MM.1S (cell line): ENCODE measurements at regions not wholly inside any gene's neighbourhood (a gene's known extent, or its start where the extent isn't known, plus 50 kb on each side); places are given as distances from the start of the nearest gene placed in this dataset.

Source experiments
- DNase-seq: peaks from one replicate; pipeline ENCODE4 v3.0.0-alpha.2; 2015
- H2AFZ ChIP-seq: fragments of 300-600 bp; sonication (generic); 2 replicates; pipeline ENCODE4 v1.6.0; 2016; ENCODE audit warnings: antibody characterized with exemption, low read length
- H3F3A ChIP-seq: fragments of 300-600 bp; sonication (generic); 2 replicates; pipeline ENCODE4 v1.6.1; 2016; ENCODE audit warnings: mild to moderate bottlenecking, antibody characterized with exemption, low read length, moderate library complexity, mixed read lengths; ENCODE audit not compliant: insufficient read depth
- H3K27ac ChIP-seq: fragments of 300-600 bp; sonication (generic); 2 replicates; pipeline ENCODE4 v1.5.1; 2016; ENCODE audit warnings: mild to moderate bottlenecking, low read length
- H3K27me3 ChIP-seq: fragments of 300-600 bp; sonication (generic); replicated peaks from 2 replicates; pipeline ENCODE4 v1.6.0; 2016; ENCODE audit warnings: low read length; ENCODE audit not compliant: insufficient read depth
- H3K36me3 ChIP-seq: fragments of 300-600 bp; sonication (generic); replicated peaks from 2 replicates; pipeline ENCODE4 v1.6.1; 2016; ENCODE audit warnings: mild to moderate bottlenecking, low read length, mixed read lengths; ENCODE audit not compliant: insufficient read depth
- H3K4me1 ChIP-seq: fragments of 300-600 bp; sonication (generic); 2 replicates; pipeline ENCODE4 v1.6.1; 2016; ENCODE audit warnings: low read length, mixed read lengths
- H3K4me2 ChIP-seq: fragments of 300-600 bp; sonication (generic); 2 replicates; pipeline ENCODE4 v1.6.0; 2016; ENCODE audit warnings: low read depth, low read length
- H3K4me3 ChIP-seq: fragments of 300-600 bp; sonication (generic); 2 replicates; pipeline ENCODE4 v1.5.1; 2016; ENCODE audit warnings: low read length, mixed read lengths
- H3K79me2 ChIP-seq: fragments of 300-600 bp; sonication (generic); 2 replicates; pipeline ENCODE4 v1.6.1; 2016; ENCODE audit warnings: mixed run types, low read length, mixed read lengths
- H3K9ac ChIP-seq: fragments of 300-600 bp; sonication (generic); 2 replicates; pipeline ENCODE4 v1.6.1; 2016; ENCODE audit warnings: low read length, mixed read lengths
- H3K9me2 ChIP-seq: fragments of 300-600 bp; sonication (generic); replicated peaks from 2 replicates; pipeline ENCODE4 v1.6.1; 2016; ENCODE audit warnings: mild to moderate bottlenecking, low read length, mixed read lengths; ENCODE audit not compliant: insufficient read depth
- H3K9me3 ChIP-seq: fragments of 300-600 bp; sonication (generic); replicated peaks from 2 replicates; pipeline ENCODE4 v1.6.1; 2016; ENCODE audit warnings: mild to moderate bottlenecking, low read length, mixed read lengths; ENCODE audit not compliant: insufficient read depth
- H4K20me1 ChIP-seq: fragments of 300-600 bp; sonication (generic); 2 replicates; pipeline ENCODE4 v1.6.1; 2016; ENCODE audit warnings: mild to moderate bottlenecking, low read length, moderate library complexity, mixed read lengths; ENCODE audit not compliant: insufficient read depth
- CTCF ChIP-seq: fragments of 300-600 bp; sonication (generic); IDR thresholded peaks from 2 replicates; pipeline ENCODE4 v1.5.1; 2016; ENCODE audit warnings: antibody characterized with exemption, low read length, mixed read lengths
- EZH2 ChIP-seq: fragments of 300-600 bp; sonication (generic); optimal IDR thresholded peaks from 2 replicates; pipeline ENCODE3; 2017; ENCODE audit warnings: low read depth, mild to moderate bottlenecking, antibody characterized with exemption, low read length, mixed read lengths
- EZH2phosphoT487 ChIP-seq: fragments of 300-600 bp; sonication (generic); IDR thresholded peaks from 2 replicates; pipeline ENCODE4 v1.6.1; 2018; ENCODE audit warnings: antibody characterized with exemption, low read length

GRCh38 chr9:8207596-8207995, 408.0 kb upstream of the DMAC1 start:
- no peaks in the 10 kb centered on the region for H3K9me2 ChIP-seq
- H2AFZ ChIP-seq: no peak overlapping the region
- H3K4me3 ChIP-seq: no peak overlapping the region
- no peaks in the 10 kb centered on the region for H3K79me2 ChIP-seq
- no peak for DNase-seq
- TF ChIP-seq CTCF: no peak
- TF ChIP-seq EZH2: no peak
- no peak for TF ChIP-seq EZH2phosphoT487
- H3K9me3 ChIP-seq: no peaks in the 10 kb centered on the region
- H4K20me1 ChIP-seq: no peaks in the 10 kb centered on the region
- no peak overlapping the region for H3K9ac ChIP-seq
- no peaks in the 10 kb centered on the region for H3F3A ChIP-seq
- no peaks in the 10 kb centered on the region for H3K27me3 ChIP-seq
- H3K36me3 ChIP-seq: no peaks in the 10 kb centered on the region
- H3K4me2 ChIP-seq: no peak overlapping the region
- no peak overlapping the region for H3K27ac ChIP-seq
- H3K4me1 ChIP-seq: no peaks in the 10 kb centered on the region

GRCh38 chr9:8206720-8207119, 407.1 kb upstream of the DMAC1 start:
- H4K20me1 ChIP-seq: no peaks in the 10 kb centered on the region
- TF ChIP-seq EZH2phosphoT487: no peak
- TF ChIP-seq CTCF: no peak
- TF ChIP-seq EZH2: no peak
- no peak overlapping the region for H2AFZ ChIP-seq
- no peak overlapping the region for H3K4me3 ChIP-seq
- no peaks in the 10 kb centered on the region for H3K36me3 ChIP-seq
- no peaks in the 10 kb centered on the region for H3F3A ChIP-seq
- no peaks in the 10 kb centered on the region for H3K9me2 ChIP-seq
- no peak overlapping the region for H3K9ac ChIP-seq
- no peaks in the 10 kb centered on the region for H3K9me3 ChIP-seq
- H3K27me3 ChIP-seq: no peaks in the 10 kb centered on the region
- H3K4me1 ChIP-seq: no peaks in the 10 kb centered on the region
- H3K27ac ChIP-seq: no peak overlapping the region
- no peaks in the 10 kb centered on the region for H3K79me2 ChIP-seq
- no peak for DNase-seq
- no peak overlapping the region for H3K4me2 ChIP-seq

- H3K79me2 ChIP-seq: no peaks in the 10 kb centered on the region
- H3K36me3 ChIP-seq: no peaks in the 10 kb centered on the region
- H3K27ac ChIP-seq: no peak overlapping the region
- H3K4me1 ChIP-seq: no peaks in the 10 kb centered on the region
- no peak overlapping the region for H3K9ac ChIP-seq
- H4K20me1 ChIP-seq: no peaks in the 10 kb centered on the region
- H3K9me2 ChIP-seq: no peaks in the 10 kb centered on the region
- no peaks in the 10 kb centered on the region for H3F3A ChIP-seq
- H3K4me3 ChIP-seq: no peak overlapping the region
- no peak overlapping the region for H2AFZ ChIP-seq
- H3K27me3 ChIP-seq: no peaks in the 10 kb centered on the region
- DNase-seq: no peak
- no peaks in the 10 kb centered on the region for H3K9me3 ChIP-seq
- no peak for TF ChIP-seq CTCF
- no peak for TF ChIP-seq EZH2phosphoT487
- TF ChIP-seq EZH2: no peak
- no peak overlapping the region for H3K4me2 ChIP-seq
Measured at GRCh38 chr9:8205576-8205975, 406.0 kb upstream of the DMAC1 start.

- H3K27me3 ChIP-seq: no peaks in the 10 kb centered on the region
- no peaks in the 10 kb centered on the region for H3K36me3 ChIP-seq
- no peak overlapping the region for H3K4me3 ChIP-seq
- no peaks in the 10 kb centered on the region for H3K4me1 ChIP-seq
- no peaks in the 10 kb centered on the region for H4K20me1 ChIP-seq
- no peaks in the 10 kb centered on the region for H3K9me2 ChIP-seq
- no peaks in the 10 kb centered on the region for H3K9me3 ChIP-seq
- DNase-seq: no peak
- H3K9ac ChIP-seq: no peak overlapping the region
- no peak overlapping the region for H3K4me2 ChIP-seq
- H2AFZ ChIP-seq: no peak overlapping the region
- TF ChIP-seq EZH2 (no peak), CTCF (no peak), EZH2phosphoT487 (no peak)
- H3F3A ChIP-seq: no peaks in the 10 kb centered on the region
- no peak overlapping the region for H3K27ac ChIP-seq
- H3K79me2 ChIP-seq: no peaks in the 10 kb centered on the region
Measured at GRCh38 chr9:8189881-8190280, 390.3 kb upstream of the DMAC1 start.
